AG04449 (cell line): ENCODE measurements at regions not wholly inside any gene's neighbourhood (a gene's known extent, or its start where the extent isn't known, plus 50 kb on each side); places are given as distances from the start of the nearest gene placed in this dataset.

Experiments
- CTCF ChIA-PET: fragments of 350-600 bp; formaldehyde crosslinking; extraction: SDS; loops from one replicate; lab custom pipeline; 2021; ENCODE audit warnings: antibody characterized with exemption; lab: Yijun Ruan, JAX
- POLR2A ChIA-PET: fragments of 400-600, 350-600 bp; formaldehyde crosslinking; extraction: SDS; loops from one replicate; lab custom pipeline; 2020; ENCODE audit warnings: antibody characterized with exemption, inconsistent platforms; lab: Yijun Ruan, JAX
- DNase-seq: peaks from one replicate; pipeline ENCODE4 v3.0.0-alpha.2; 2010; ENCODE audit warnings: low read depth, low spot score
- H3K4me3 ChIP-seq: 2 replicates; pipeline ENCODE4 v1.5.1; 2011; ENCODE audit warnings: low read depth, mild to moderate bottlenecking, control low read depth, low read length
- TF ChIP-seq, protein P1 (sequence below): IDR thresholded peaks from one replicate; pipeline ENCODE4 v1.5.1; 2011; ENCODE audit warnings: mild to moderate bottlenecking, moderate library complexity, low read length, control low read depth, inconsistent platforms; ENCODE audit not compliant: insufficient read depth; ENCODE audit errors: missing control alignments

GRCh38 chr12:111056618-111057521 is 136.5 kb upstream of the MYL2 start:
- ChIA-PET CTCF (no interaction called here), POLR2A (no interaction called here)
- TF ChIP-seq, protein P1, sequence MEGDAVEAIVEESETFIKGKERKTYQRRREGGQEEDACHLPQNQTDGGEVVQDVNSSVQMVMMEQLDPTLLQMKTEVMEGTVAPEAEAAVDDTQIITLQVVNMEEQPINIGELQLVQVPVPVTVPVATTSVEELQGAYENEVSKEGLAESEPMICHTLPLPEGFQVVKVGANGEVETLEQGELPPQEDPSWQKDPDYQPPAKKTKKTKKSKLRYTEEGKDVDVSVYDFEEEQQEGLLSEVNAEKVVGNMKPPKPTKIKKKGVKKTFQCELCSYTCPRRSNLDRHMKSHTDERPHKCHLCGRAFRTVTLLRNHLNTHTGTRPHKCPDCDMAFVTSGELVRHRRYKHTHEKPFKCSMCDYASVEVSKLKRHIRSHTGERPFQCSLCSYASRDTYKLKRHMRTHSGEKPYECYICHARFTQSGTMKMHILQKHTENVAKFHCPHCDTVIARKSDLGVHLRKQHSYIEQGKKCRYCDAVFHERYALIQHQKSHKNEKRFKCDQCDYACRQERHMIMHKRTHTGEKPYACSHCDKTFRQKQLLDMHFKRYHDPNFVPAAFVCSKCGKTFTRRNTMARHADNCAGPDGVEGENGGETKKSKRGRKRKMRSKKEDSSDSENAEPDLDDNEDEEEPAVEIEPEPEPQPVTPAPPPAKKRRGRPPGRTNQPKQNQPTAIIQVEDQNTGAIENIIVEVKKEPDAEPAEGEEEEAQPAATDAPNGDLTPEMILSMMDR, result no peak
- H3K4me3 ChIP-seq, result no peak overlapping the region
- no peak for DNase-seq

- ChIA-PET POLR2A (no interaction called here), CTCF (no interaction called here)
- no peak overlapping the region for H3K4me3 ChIP-seq
- TF ChIP-seq, protein P1, result no peak
- no peak for DNase-seq
Observed at GRCh38 chr12:111055181-111055880, 135.0 kb upstream of the MYL2 start.

DNA sequence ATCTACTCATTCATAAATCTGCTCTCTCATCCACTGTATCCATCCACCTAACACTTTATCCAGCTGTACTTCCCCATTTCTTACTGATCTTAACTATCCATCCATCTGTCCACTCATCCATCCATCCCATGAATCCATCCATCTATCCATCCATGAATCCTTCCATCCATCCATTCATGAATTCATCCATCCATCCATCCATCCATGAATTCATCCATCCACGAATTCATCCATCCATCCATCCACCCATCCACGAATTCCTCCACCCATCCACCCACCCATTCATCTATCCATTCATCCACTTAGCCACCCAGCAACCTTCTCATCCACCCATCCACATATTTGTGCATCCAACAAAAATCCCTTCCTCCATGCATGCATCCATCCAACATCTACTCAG is 128.6 kb upstream of the MYL2 start:
- no peak for DNase-seq
- ChIA-PET CTCF (no interaction called here), POLR2A (no interaction called here)
- no peak overlapping the region for H3K4me3 ChIP-seq
- TF ChIP-seq, protein P1, result no peak

DNA sequence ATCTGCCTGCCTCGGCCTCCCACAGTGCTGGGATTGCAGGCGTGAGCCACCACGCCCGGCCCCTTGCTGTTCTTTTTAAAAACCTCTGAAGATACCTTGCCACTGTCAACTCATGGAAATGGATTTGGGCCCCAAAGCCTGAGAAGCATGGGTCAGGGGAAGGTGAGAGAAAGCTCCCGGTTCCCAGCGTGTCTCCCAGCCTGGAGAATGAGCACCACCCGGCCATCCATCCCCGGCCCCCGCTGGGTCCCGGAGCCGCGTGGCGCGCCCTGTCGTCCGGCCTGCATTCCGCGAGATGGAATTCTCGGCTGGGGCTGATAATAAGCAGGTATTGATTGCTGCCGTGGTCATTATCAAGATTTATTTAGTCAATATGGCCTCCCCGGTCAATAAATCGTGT is 126.5 kb upstream of the MYL2 start:
- CTCF ChIA-PET, result no interaction called here
- H3K4me3 ChIP-seq, result no peak overlapping the region
- POLR2A ChIA-PET, result no interaction called here
- TF ChIP-seq, protein P1, result no peak
- DNase-seq, result no peak

DNA sequence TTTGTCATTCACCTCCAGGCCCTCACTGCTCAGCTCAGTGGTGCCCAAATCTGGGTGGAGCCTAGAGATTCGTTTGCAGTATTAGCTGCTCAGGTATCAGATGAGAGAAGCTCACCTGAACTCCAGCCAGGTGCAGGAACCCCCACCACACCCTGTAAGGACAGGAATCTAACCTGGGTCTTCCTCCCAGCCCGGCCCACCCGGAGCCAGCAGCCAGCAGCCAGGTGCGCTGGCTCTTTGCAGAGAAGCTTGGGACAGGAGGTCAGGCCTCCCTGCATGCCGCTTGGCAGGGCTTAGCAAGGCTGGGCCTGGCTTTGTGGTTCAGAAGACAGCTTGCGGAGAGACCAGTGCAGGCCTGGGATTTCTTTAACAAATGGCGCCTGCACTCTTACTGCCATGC is 125.6 kb upstream of the MYL2 start:
- no peak for DNase-seq
- TF ChIP-seq, protein P1, result no peak
- no peak overlapping the region for H3K4me3 ChIP-seq
- ChIA-PET POLR2A (no interaction called here), CTCF (no interaction called here)

DNA sequence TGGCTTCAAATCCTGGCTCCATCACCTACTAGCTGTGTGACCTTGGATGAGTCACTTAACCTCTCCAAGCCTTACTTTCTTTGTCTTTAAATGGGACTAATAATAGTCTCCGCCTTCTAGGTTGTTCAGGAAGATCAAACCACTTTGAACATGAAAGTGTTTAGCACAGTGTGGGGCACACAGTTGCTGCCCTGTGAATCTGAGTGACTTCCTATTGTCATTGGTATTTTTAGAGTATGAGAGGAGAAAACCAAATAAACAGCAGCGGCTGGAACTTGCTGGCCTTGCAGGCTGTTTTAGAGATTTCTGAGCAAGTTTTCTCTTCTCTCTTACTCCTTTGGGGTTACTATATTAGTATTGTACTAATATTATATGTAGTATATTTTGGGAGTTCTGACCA is 120.7 kb upstream of the MYL2 start:
- CTCF ChIA-PET, result no interaction called here

More for the DNA sequence above, 120.7 kb upstream of the MYL2 start:
- H3K4me3 ChIP-seq, result no peak overlapping the region
- DNase-seq, result no peak
- TF ChIP-seq, protein P1, result no peak
- POLR2A ChIA-PET, result no interaction called here
